ENCODE measurements at regions not wholly inside any gene's neighbourhood (a gene's known extent, or its start where the extent isn't known, plus 50 kb on each side); places are given as distances from the start of the nearest gene placed in this dataset.

DNA sequence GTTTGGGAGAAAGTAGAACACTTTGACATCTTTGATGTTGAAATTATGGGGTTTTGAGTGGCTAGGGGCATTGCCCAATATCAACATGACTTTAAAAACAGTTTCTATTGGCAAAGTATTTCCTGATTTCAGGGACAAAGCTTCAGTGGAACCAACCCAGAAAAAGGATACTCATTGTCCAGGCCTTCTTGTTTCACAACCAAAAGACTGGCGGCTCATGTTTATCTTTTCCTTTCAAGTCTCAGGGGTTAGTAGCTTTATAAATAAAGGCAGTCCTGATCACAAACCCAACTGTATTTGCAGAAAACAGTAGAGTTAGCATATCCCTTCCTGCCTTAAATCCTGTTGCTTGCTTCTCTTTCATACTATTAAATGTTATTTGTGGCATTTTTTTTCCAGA is 119.1 kb downstream of the SLITRK2 start (continued):
- TF ChIP-seq, protein P1, sequence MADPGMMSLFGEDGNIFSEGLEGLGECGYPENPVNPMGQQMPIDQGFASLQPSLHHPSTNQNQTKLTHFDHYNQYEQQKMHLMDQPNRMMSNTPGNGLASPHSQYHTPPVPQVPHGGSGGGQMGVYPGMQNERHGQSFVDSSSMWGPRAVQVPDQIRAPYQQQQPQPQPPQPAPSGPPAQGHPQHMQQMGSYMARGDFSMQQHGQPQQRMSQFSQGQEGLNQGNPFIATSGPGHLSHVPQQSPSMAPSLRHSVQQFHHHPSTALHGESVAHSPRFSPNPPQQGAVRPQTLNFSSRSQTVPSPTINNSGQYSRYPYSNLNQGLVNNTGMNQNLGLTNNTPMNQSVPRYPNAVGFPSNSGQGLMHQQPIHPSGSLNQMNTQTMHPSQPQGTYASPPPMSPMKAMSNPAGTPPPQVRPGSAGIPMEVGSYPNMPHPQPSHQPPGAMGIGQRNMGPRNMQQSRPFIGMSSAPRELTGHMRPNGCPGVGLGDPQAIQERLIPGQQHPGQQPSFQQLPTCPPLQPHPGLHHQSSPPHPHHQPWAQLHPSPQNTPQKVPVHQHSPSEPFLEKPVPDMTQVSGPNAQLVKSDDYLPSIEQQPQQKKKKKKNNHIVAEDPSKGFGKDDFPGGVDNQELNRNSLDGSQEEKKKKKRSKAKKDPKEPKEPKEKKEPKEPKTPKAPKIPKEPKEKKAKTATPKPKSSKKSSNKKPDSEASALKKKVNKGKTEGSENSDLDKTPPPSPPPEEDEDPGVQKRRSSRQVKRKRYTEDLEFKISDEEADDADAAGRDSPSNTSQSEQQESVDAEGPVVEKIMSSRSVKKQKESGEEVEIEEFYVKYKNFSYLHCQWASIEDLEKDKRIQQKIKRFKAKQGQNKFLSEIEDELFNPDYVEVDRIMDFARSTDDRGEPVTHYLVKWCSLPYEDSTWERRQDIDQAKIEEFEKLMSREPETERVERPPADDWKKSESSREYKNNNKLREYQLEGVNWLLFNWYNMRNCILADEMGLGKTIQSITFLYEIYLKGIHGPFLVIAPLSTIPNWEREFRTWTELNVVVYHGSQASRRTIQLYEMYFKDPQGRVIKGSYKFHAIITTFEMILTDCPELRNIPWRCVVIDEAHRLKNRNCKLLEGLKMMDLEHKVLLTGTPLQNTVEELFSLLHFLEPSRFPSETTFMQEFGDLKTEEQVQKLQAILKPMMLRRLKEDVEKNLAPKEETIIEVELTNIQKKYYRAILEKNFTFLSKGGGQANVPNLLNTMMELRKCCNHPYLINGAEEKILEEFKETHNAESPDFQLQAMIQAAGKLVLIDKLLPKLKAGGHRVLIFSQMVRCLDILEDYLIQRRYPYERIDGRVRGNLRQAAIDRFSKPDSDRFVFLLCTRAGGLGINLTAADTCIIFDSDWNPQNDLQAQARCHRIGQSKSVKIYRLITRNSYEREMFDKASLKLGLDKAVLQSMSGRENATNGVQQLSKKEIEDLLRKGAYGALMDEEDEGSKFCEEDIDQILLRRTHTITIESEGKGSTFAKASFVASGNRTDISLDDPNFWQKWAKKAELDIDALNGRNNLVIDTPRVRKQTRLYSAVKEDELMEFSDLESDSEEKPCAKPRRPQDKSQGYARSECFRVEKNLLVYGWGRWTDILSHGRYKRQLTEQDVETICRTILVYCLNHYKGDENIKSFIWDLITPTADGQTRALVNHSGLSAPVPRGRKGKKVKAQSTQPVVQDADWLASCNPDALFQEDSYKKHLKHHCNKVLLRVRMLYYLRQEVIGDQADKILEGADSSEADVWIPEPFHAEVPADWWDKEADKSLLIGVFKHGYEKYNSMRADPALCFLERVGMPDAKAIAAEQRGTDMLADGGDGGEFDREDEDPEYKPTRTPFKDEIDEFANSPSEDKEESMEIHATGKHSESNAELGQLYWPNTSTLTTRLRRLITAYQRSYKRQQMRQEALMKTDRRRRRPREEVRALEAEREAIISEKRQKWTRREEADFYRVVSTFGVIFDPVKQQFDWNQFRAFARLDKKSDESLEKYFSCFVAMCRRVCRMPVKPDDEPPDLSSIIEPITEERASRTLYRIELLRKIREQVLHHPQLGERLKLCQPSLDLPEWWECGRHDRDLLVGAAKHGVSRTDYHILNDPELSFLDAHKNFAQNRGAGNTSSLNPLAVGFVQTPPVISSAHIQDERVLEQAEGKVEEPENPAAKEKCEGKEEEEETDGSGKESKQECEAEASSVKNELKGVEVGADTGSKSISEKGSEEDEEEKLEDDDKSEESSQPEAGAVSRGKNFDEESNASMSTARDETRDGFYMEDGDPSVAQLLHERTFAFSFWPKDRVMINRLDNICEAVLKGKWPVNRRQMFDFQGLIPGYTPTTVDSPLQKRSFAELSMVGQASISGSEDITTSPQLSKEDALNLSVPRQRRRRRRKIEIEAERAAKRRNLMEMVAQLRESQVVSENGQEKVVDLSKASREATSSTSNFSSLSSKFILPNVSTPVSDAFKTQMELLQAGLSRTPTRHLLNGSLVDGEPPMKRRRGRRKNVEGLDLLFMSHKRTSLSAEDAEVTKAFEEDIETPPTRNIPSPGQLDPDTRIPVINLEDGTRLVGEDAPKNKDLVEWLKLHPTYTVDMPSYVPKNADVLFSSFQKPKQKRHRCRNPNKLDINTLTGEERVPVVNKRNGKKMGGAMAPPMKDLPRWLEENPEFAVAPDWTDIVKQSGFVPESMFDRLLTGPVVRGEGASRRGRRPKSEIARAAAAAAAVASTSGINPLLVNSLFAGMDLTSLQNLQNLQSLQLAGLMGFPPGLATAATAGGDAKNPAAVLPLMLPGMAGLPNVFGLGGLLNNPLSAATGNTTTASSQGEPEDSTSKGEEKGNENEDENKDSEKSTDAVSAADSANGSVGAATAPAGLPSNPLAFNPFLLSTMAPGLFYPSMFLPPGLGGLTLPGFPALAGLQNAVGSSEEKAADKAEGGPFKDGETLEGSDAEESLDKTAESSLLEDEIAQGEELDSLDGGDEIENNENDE (IDR thresholded peaks at IDR 0.05; ENCODE audit: insufficient replicate concordance, low read length), result no peak
- TF ChIP-seq, protein P2, sequence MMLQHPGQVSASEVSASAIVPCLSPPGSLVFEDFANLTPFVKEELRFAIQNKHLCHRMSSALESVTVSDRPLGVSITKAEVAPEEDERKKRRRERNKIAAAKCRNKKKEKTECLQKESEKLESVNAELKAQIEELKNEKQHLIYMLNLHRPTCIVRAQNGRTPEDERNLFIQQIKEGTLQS (IDR thresholded peaks at IDR 0.05; ENCODE audit: insufficient read depth, low read depth, low read length), result no peak
- TF ChIP-seq, protein P3, sequence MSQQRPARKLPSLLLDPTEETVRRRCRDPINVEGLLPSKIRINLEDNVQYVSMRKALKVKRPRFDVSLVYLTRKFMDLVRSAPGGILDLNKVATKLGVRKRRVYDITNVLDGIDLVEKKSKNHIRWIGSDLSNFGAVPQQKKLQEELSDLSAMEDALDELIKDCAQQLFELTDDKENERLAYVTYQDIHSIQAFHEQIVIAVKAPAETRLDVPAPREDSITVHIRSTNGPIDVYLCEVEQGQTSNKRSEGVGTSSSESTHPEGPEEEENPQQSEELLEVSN (IDR thresholded peaks at IDR 0.05), result no peak
- no peak for TF ChIP-seq ASH2L (IDR thresholded peaks at IDR 0.05; ENCODE audit: low read length)
